ENCODE measurements at regions not wholly inside any gene's neighbourhood (a gene's known extent, or its start where the extent isn't known, plus 50 kb on each side); places are given as distances from the start of the nearest gene placed in this dataset.

- Histone ChIP-seq H3K9me3 (no peaks in the 10 kb centered on the region), H3K27me3 (no peaks in the 10 kb centered on the region), H3K36me3 (replicated peaks in 1 of 2; ENCODE audit: insufficient read depth in 1 of 2, low read depth in 2 of 2) (no peaks in the 10 kb centered on the region), H3K4me3 (no peak overlapping the region), H3K4me1 (no peaks in the 10 kb centered on the region), H3K27ac (no peak overlapping the region)
- ATAC-seq (no peak), DNase-seq (peak; percentile 21 to 54 (median 52))
- WGBS, 2 donors, result 46 to 52% methylated on average over 7 of the region's 7 CpGs
- intact Hi-C loops (cut with DNase I), result loop anchor here (10.0 kb wide), 1 partner anchor 248 kb away; no protein-coding TSS in a partner anchor
- no peak for TF ChIP-seq POLR2A (IDR thresholded peaks at IDR 0.05)
- peak in 6 of 7 experiments; percentile 24 to 45 (median 34) for TF ChIP-seq CTCF (IDR thresholded peaks at IDR 0.05)
Observed at GRCh38 chr4:173752610-173753230, 222.7 kb upstream of the HAND2 start.

DNA sequence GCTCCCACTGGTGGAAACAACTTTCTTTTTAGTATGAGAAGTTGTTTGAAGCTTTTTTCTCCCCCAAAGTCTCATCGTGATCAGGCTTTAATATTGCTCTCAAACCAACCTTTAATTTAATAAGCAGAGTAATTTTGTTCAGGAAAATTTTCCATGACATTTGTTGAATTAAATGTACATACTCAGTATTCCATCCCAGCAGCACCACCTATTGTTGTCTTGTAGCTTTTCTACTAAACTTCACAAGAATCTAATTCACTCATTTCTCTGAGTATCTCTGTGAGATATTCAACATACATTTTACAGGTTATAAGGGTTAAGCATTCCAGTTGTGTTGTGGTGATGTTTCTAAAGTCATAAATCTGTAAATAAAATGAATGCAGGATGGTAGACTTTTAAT is 218.3 kb upstream of the HAND2 start:
- WGBS, 2 donors, result 6 to 16% methylated on average over 1 of the region's 1 CpG
- intact Hi-C loops (cut with DNase I), result no loop called here
- ATAC-seq (no peak), DNase-seq (no peak)
- H3K27me3 ChIP-seq, result no peaks in the 10 kb centered on the region
- no peaks in the 10 kb centered on the region for H3K36me3 ChIP-seq (replicated peaks in 1 of 2; ENCODE audit: insufficient read depth in 1 of 2, low read depth in 2 of 2)
- no peak overlapping the region for H3K27ac ChIP-seq
- TF ChIP-seq CTCF (IDR thresholded peaks at IDR 0.05), result peak in 5 of 7 experiments; percentile 13 to 49 (median 39)
- no peak for TF ChIP-seq POLR2A (IDR thresholded peaks at IDR 0.05)
- H3K4me3 ChIP-seq, result no peak overlapping the region
- H3K9me3 ChIP-seq, result no peaks in the 10 kb centered on the region
- no peaks in the 10 kb centered on the region for H3K4me1 ChIP-seq

DNA sequence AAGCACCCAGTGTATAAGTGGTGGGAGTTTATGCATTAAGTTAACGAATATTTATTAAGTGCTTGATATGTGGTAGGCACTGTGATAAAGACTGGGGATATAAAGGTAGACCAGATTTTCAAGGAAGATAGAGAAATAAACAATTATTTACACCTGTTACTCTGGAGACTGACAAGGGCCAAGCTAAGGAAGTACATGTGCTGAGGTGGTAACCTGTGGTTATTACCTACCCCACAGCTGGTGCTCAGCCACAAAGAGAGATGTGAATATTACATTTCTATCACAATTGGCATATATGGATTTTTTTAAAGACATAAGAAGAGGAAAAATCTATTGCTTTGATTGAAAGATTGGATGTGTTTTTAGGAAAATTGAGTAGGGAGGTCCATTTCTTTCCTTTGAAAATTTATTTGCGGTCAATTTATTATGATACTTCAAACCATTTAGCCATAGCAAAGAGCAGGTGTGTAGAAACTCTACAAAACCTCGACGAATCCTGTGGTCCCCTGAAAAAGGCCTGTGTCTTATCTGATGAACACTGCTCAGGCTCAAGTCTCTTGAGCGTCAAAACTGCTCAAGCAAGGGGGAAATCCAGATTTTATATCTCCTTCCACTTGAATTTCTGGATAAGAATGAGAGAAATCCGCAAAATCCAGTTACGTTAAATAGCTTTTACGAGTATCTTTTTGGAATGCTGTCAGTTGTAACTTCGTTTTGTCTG is 217.7 kb upstream of the HAND2 start:
- TF ChIP-seq CTCF (IDR thresholded peaks at IDR 0.05) (no peak), POLR2A (IDR thresholded peaks at IDR 0.05) (no peak)
- H3K27ac ChIP-seq, result no peak overlapping the region
- 61 to 76% methylated on average over 9 of the region's 9 CpGs for WGBS, 2 donors
- no peak overlapping the region for H3K4me3 ChIP-seq
- H3K27me3 ChIP-seq, result no peaks in the 10 kb centered on the region
- no peak for ATAC-seq
- no peaks in the 10 kb centered on the region for H3K4me1 ChIP-seq
- no peaks in the 10 kb centered on the region for H3K9me3 ChIP-seq
- H3K36me3 ChIP-seq (replicated peaks in 1 of 2; ENCODE audit: insufficient read depth in 1 of 2, low read depth in 2 of 2), result no peaks in the 10 kb centered on the region
- DNase-seq, result no peak
- intact Hi-C loops (cut with DNase I), result no loop called here

GRCh38 chr4:173746424-173746823 is 216.4 kb upstream of the HAND2 start:
- Histone ChIP-seq H3K27me3 (no peaks in the 10 kb centered on the region), H3K9me3 (no peaks in the 10 kb centered on the region), H3K27ac (no peak overlapping the region), H3K36me3 (replicated peaks in 1 of 2; ENCODE audit: insufficient read depth in 1 of 2, low read depth in 2 of 2) (no peaks in the 10 kb centered on the region), H3K4me3 (no peak overlapping the region), H3K4me1 (no peaks in the 10 kb centered on the region)
- 75 to 77% methylated on average over 7 of the region's 7 CpGs for WGBS, 2 donors
- intact Hi-C loops (cut with DNase I), result no loop called here
- no peak for DNase-seq
- TF ChIP-seq POLR2A (IDR thresholded peaks at IDR 0.05) (no peak), CTCF (IDR thresholded peaks at IDR 0.05) (no peak)
- ATAC-seq, result no peak

All from body of pancreas (tissue), 4 donors.